GM10248 (cell line): ENCODE measurements at regions not wholly inside any gene's neighbourhood (a gene's known extent, or its start where the extent isn't known, plus 50 kb on each side); places are given as distances from the start of the nearest gene placed in this dataset.

Source experiments
- CTCF ChIA-PET: fragments of 300-600 bp; sonication (Branson Sonifier 250); formaldehyde crosslinking; extraction: SDS; loops from one replicate; lab custom pipeline; 2021; ENCODE audit warnings: antibody characterized with exemption; lab: Yijun Ruan, JAX
- POLR2A ChIA-PET: fragments of 350-650 bp; sonication (Branson Sonifier 250); formaldehyde crosslinking; extraction: SDS; loops from one replicate; lab custom pipeline; 2020; ENCODE audit warnings: antibody characterized with exemption; lab: Yijun Ruan, JAX
- DNase-seq: peaks from one replicate; pipeline ENCODE4 v3.0.0; 2012; ENCODE audit errors: extremely low spot score
- CTCF ChIP-seq: IDR thresholded peaks from 2 replicates; pipeline ENCODE4 v1.5.1; 2012; ENCODE audit warnings: mild to moderate bottlenecking, low read depth; ENCODE audit errors: extremely low read depth, missing control alignments, control extremely low read depth

GRCh38 chr2:59963157-59963556 is 590.3 kb downstream of the BCL11A start:
- POLR2A ChIA-PET: no interaction called here
- CTCF ChIA-PET: interaction anchor here (1.3 to 1.5 kb wide), 2 partner anchors 11 to 57 kb away, joined by 3 read pairs; no protein-coding TSS in a partner anchor
- no peak for TF ChIP-seq CTCF
- no peak for DNase-seq

DNA sequence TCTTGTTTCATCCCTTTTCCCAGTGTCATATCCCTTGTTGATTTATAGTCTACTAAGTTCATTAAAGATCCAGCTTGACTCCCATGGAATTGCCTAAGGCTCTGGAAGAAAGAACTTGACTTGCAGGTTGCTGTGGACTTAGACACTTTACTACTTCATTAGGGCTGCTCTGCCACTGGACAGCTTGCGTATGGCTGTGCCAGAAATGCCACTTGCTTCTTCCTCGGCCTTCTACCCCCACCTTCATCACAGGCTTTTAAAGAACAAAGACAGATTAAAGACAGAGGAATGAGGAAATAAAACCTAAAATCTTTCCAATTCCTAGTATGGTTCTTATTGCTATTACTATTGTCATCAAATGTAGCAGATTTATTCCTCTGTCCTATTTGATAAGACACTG is 591.7 kb downstream of the BCL11A start:
- no peak for DNase-seq
- CTCF ChIA-PET: interaction anchor here (1.2 to 1.7 kb wide), 3 partner anchors 7 to 126 kb away, joined by 3 read pairs; no protein-coding TSS in a partner anchor
- POLR2A ChIA-PET: no interaction called here
- no peak for TF ChIP-seq CTCF

DNA sequence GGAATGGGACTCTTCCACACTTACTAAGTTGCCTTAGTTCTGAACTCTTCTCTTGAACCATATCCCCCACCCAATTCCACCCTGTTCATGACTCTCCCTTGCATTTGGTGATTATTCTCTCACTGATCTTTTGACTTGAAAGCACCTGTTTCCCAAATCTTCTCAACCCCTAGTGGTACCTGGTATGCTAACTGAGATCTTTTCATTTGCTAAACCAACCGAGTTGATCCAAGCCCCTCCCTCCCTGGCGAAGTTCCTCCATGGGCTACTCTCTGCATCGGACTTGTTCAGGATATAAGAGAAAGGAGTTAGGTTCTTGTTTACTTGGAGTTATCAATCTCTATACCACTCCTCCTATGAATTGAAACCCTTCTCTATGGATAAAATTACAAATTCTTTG is 593.5 kb downstream of the BCL11A start:
- ChIA-PET CTCF (interaction anchor here (1.7 to 2.2 kb wide), 2 partner anchors 9 to 13 kb away, joined by 3 to 5 read pairs; no protein-coding TSS in a partner anchor), POLR2A (no interaction called here)
- no peak for DNase-seq
- TF ChIP-seq CTCF: no peak

GRCh38 chr2:59957504-59957903 is 596.0 kb downstream of the BCL11A start:
- POLR2A ChIA-PET: no interaction called here
- TF ChIP-seq CTCF: no peak
- CTCF ChIA-PET: no interaction called here
- DNase-seq: no peak

GRCh38 chr2:59956981-59957380 is 596.5 kb downstream of the BCL11A start:
- POLR2A ChIA-PET: no interaction called here
- no peak for TF ChIP-seq CTCF
- no peak for DNase-seq
- CTCF ChIA-PET: no interaction called here

GRCh38 chr2:59947917-59948541 is 605.4 kb downstream of the BCL11A start:
- DNase-seq: no peak
- ChIA-PET POLR2A (no interaction called here), CTCF (no interaction called here)
- no peak for TF ChIP-seq CTCF
